A673 (cell line): ENCODE measurements at regions not wholly inside any gene's neighbourhood (a gene's known extent, or its start where the extent isn't known, plus 50 kb on each side); places are given as distances from the start of the nearest gene placed in this dataset.

ENCODE experiments used
- EZH2 ChIP-seq: fragments of 200-600 bp; sonication (generic); IDR thresholded peaks from 2 replicates; pipeline ENCODE4 v1.6.1; 2017; ENCODE audit warnings: borderline replicate concordance, low read depth, mild to moderate bottlenecking, mixed read lengths, antibody characterized with exemption, low read length; ENCODE audit not compliant: poor library complexity, severe bottlenecking
- TF ChIP-seq, protein P1 (sequence below): fragments of 300-800, 200-600 bp; sonication (generic); conservative IDR thresholded peaks from 2 replicates; pipeline ENCODE4 v1.5.1; 2017; ENCODE audit warnings: low read depth, mild to moderate bottlenecking, antibody characterized with exemption, low read length, moderate library complexity, mixed read lengths

- TF ChIP-seq, protein P1, sequence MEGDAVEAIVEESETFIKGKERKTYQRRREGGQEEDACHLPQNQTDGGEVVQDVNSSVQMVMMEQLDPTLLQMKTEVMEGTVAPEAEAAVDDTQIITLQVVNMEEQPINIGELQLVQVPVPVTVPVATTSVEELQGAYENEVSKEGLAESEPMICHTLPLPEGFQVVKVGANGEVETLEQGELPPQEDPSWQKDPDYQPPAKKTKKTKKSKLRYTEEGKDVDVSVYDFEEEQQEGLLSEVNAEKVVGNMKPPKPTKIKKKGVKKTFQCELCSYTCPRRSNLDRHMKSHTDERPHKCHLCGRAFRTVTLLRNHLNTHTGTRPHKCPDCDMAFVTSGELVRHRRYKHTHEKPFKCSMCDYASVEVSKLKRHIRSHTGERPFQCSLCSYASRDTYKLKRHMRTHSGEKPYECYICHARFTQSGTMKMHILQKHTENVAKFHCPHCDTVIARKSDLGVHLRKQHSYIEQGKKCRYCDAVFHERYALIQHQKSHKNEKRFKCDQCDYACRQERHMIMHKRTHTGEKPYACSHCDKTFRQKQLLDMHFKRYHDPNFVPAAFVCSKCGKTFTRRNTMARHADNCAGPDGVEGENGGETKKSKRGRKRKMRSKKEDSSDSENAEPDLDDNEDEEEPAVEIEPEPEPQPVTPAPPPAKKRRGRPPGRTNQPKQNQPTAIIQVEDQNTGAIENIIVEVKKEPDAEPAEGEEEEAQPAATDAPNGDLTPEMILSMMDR, result no peak
- TF ChIP-seq EZH2, result no peak
These were observed 404.2 kb upstream of the SGCG start for GRCh38 chr13:22776394-22777186.
